Kidney tubule cell (primary cell): ENCODE measurements at regions not wholly inside any gene's neighbourhood (a gene's known extent, or its start where the extent isn't known, plus 50 kb on each side); places are given as distances from the start of the nearest gene placed in this dataset.

Source experiments
- DNase-seq: peaks from one replicate; pipeline ENCODE4 v3.0.0-alpha.2; 2018; ENCODE audit warnings: low spot score

GRCh38 chr14:100674897-100675619 lies 51.6 kb upstream of the DLK1 start:
- DNase-seq, result no peak

GRCh38 chr14:100675699-100676684 lies 50.7 kb upstream of the DLK1 start:
- no peak for DNase-seq
